Left lung (tissue), 4 donors: ENCODE measurements at regions not wholly inside any gene's neighbourhood (a gene's known extent, or its start where the extent isn't known, plus 50 kb on each side); places are given as distances from the start of the nearest gene placed in this dataset.

Experiments
- ATAC-seq: fragments of 200-7000 bp; cut with Tn5 transposase; one replicate; pipeline ENCODE4 v1.9.1; 2020; ENCODE audit warnings: moderate library complexity
- DNase-seq, 4 donors: peaks; one replicate each; pipeline ENCODE4 v3.0.0-alpha.2; 2013 to 2020
- H3K27ac ChIP-seq, 2 donors: fragments of 200-600 bp; sonication (generic) in 1 of 2; one replicate each; pipeline versions ENCODE4 v1.5.0 to v1.8.0; 2020 to 2021
- H3K27me3 ChIP-seq, 2 donors: fragments of 200-600 bp; sonication (generic) in 1 of 2; one replicate each; pipeline versions ENCODE4 v1.5.0 to v1.8.0; 2020 to 2021
- H3K36me3 ChIP-seq, 2 donors: fragments of 200-600 bp; sonication (generic) in 1 of 2; one replicate each; pipeline versions ENCODE4 v1.5.0 to v1.8.0; 2020 to 2021
- H3K4me1 ChIP-seq, 2 donors: fragments of 200-600 bp; one replicate each; pipeline ENCODE4 v1.8.0; 2021
- H3K4me3 ChIP-seq, 2 donors: fragments of 200-600 bp; sonication (generic) in 1 of 2; one replicate each; pipeline versions ENCODE4 v1.5.0 to v1.8.0; 2020 to 2021; ENCODE audit warnings: mild to moderate bottlenecking in 1 of 2
- H3K9me3 ChIP-seq, 2 donors: fragments of 200-600 bp; sonication (generic) in 1 of 2; one replicate each; pipeline versions ENCODE4 v1.5.0 to v1.8.0; 2020 to 2021
- CTCF ChIP-seq, 2 donors: fragments of 200-600 bp; sonication (generic) in 1 of 2; IDR thresholded peaks; one replicate each; pipeline versions ENCODE4 v1.5.0 to v1.8.0; 2021; ENCODE audit warnings: antibody characterized with exemption in 2 of 2
- intact Hi-C, 2 donors: fragments of 100-400 bp; cut with DNase I; formaldehyde crosslinking; loops; one replicate each; pipeline versions ENCODE4 v1.11.2 to v1.14.2; 2022
- donor health status: DM: no; HTN: yes; CAD: no.
- donor health status: DM: no; HTN: no; CAD: no.

- Histone ChIP-seq H3K27me3 (no peaks in the 10 kb centered on the region), H3K9me3 (no peaks in the 10 kb centered on the region), H3K27ac (no peak overlapping the region), H3K4me3 (no peak overlapping the region), H3K36me3 (no peaks in the 10 kb centered on the region), H3K4me1 (no peaks in the 10 kb centered on the region)
- TF ChIP-seq CTCF (IDR thresholded peaks at IDR 0.05), result no peak
- no peak for DNase-seq
- peak; percentile 51 for ATAC-seq
- intact Hi-C loops, result no loop called here
These were observed 309.7 kb downstream of the NSG2 start for GRCh38 chr5:174355208-174355612.

- Histone ChIP-seq H3K27me3 (no peaks in the 10 kb centered on the region), H3K4me1 (no peaks in the 10 kb centered on the region), H3K9me3 (no peaks in the 10 kb centered on the region), H3K36me3 (no peaks in the 10 kb centered on the region), H3K4me3 (no peak overlapping the region), H3K27ac (no peak overlapping the region)
- intact Hi-C loops, result no loop called here
- no peak for DNase-seq
- TF ChIP-seq CTCF (IDR thresholded peaks at IDR 0.05), result no peak
- no peak for ATAC-seq
These were observed 310.5 kb downstream of the NSG2 start for GRCh38 chr5:174355995-174356394.

GRCh38 chr5:174356536-174356935 lies 311.0 kb downstream of the NSG2 start:
- no peak overlapping the region for H3K27ac ChIP-seq
- H3K4me1 ChIP-seq, result no peaks in the 10 kb centered on the region
- no peaks in the 10 kb centered on the region for H3K27me3 ChIP-seq
- TF ChIP-seq CTCF (IDR thresholded peaks at IDR 0.05), result no peak
- no peak overlapping the region for H3K4me3 ChIP-seq
- intact Hi-C loops, result no loop called here
- ATAC-seq, result no peak
- DNase-seq, result no peak
- no peaks in the 10 kb centered on the region for H3K36me3 ChIP-seq
- H3K9me3 ChIP-seq, result no peaks in the 10 kb centered on the region

- H3K4me3 ChIP-seq, result no peak overlapping the region
- ATAC-seq (no peak), DNase-seq (no peak)
These were observed 312.8 kb downstream of the NSG2 start for GRCh38 chr5:174358276-174358675.

GRCh38 chr5:174359071-174359470 lies 313.6 kb downstream of the NSG2 start:
- ATAC-seq, result no peak
- intact Hi-C loops, result no loop called here
- peak in 2 of 4 donors; percentile 20 to 26 for DNase-seq
- Histone ChIP-seq H3K4me1 (no peaks in the 10 kb centered on the region), H3K9me3 (peaks cover 0 to 17% of the 10 kb centered on the region in 2 donors), H3K4me3 (no peak overlapping the region), H3K27ac (no peak overlapping the region), H3K36me3 (no peaks in the 10 kb centered on the region), H3K27me3 (no peaks in the 10 kb centered on the region)
- TF ChIP-seq CTCF (IDR thresholded peaks at IDR 0.05), result no peak

More at GRCh38 chr5:174358276-174358675, 312.8 kb downstream of the NSG2 start:
- no peak for TF ChIP-seq CTCF (IDR thresholded peaks at IDR 0.05)
- H3K9me3 ChIP-seq, result peaks cover 0 to 17% of the 10 kb centered on the region in 2 donors
- no peaks in the 10 kb centered on the region for H3K36me3 ChIP-seq
- H3K27me3 ChIP-seq, result no peaks in the 10 kb centered on the region
- no peak overlapping the region for H3K27ac ChIP-seq
- H3K4me1 ChIP-seq, result no peaks in the 10 kb centered on the region
- intact Hi-C loops, result no loop called here
